HepG2 (cell line): ENCODE measurements at regions not wholly inside any gene's neighbourhood (a gene's known extent, or its start where the extent isn't known, plus 50 kb on each side); places are given as distances from the start of the nearest gene placed in this dataset.
A peak's percentile ranks its signal among the peaks of the same experiment; 100 is the strongest.

ENCODE experiments used
- ATAC-seq: fragments of 200-7000 bp; cut with Tn5 transposase; 3 replicates; pipeline ENCODE4 v1.9.1; 2020; ENCODE audit warnings: mild to moderate bottlenecking, moderate library complexity
- BruUV-seq: library from RNA; stranded (reverse); fragments of 400-500 nt; replicated peaks from 2 replicates; lab custom pipeline; 2021; lab: Mats Ljungman, UMichigan
- CTCF ChIA-PET: fragments of 300-600 bp; formaldehyde crosslinking; extraction: SDS; loops from one replicate; lab custom pipeline; 2021; ENCODE audit warnings: low total read pairs, inconsistent platforms, low intra/inter-chr PET ratio; lab: Yijun Ruan, JAX
- POLR2A ChIA-PET: fragments of 350-600 bp; sonication (Branson Sonifier 250); formaldehyde crosslinking; loops from one replicate; lab custom pipeline; 2020; ENCODE audit warnings: antibody characterized with exemption, inconsistent platforms; lab: Yijun Ruan, JAX
- DNase-seq: peaks from one replicate; pipeline ENCODE4 v3.0.0-alpha.2; 2015; ENCODE audit warnings: low spot score
- FAIRE-seq: peaks from 3 replicates; lab custom pipeline; 2011; peaks lifted over from hg19 to GRCh38; lab: Jason Lieb, UNC
- H2AFZ ChIP-seq: one replicate; pipeline ENCODE4 v1.6.1; 2011; ENCODE audit warnings: low read length, inconsistent platforms
- H3K27ac ChIP-seq: fragments of 300-600 bp; 3 replicates; pipeline ENCODE4 v1.8.0; 2011; ENCODE audit warnings: mixed run types, mild to moderate bottlenecking, mixed read lengths, low read length, inconsistent platforms; ENCODE audit not compliant: insufficient read depth; ENCODE audit errors: extremely low read length
- H3K27me3 ChIP-seq, 2 experiments: fragments of 200-600 bp in 1 of 2; 2 replicates in 1 of 2; 3 replicates in 1 of 2; pipeline versions ENCODE4 v1.6.0 to v1.8.0; 2011; ENCODE audit warnings: low read length in 2 of 2, mild to moderate bottlenecking in 2 of 2, moderate library complexity in 2 of 2, inconsistent platforms in 1 of 2; ENCODE audit not compliant: insufficient read depth in 2 of 2, control insufficient read depth in 1 of 2
- H3K36me3 ChIP-seq, 2 experiments: fragments of 200-600 bp in 1 of 2; replicated peaks in 1 of 2; 2 replicates in 1 of 2; 3 replicates in 1 of 2; pipeline versions ENCODE4 v1.5.1 to v1.8.0; 2011; ENCODE audit warnings: low read length in 2 of 2, inconsistent platforms in 1 of 2; ENCODE audit not compliant: insufficient read depth in 2 of 2, control insufficient read depth in 1 of 2
- H3K4me1 ChIP-seq: 2 replicates; pipeline ENCODE4 v1.5.1; 2012; ENCODE audit warnings: low read length, inconsistent platforms; ENCODE audit not compliant: insufficient read depth
- H3K4me2 ChIP-seq: 2 replicates; pipeline ENCODE4 v1.6.0; 2011; ENCODE audit warnings: low read depth, low read length, inconsistent platforms
- H3K4me3 ChIP-seq, 3 experiments: fragments of 200-600 bp in 1 of 3; sonication (generic), shearing (Covaris generic) in 1 of 3; replicated peaks in 1 of 3; 2 replicates each; pipeline ENCODE4 v1.5.1; 2011 to 2016; ENCODE audit warnings: low read length in 3 of 3, inconsistent platforms in 2 of 3, low read depth in 2 of 3, mild to moderate bottlenecking in 2 of 3, control low read depth in 1 of 3, mixed read lengths in 1 of 3; ENCODE audit not compliant: insufficient read depth in 1 of 3
- H3K79me2 ChIP-seq: one replicate; pipeline ENCODE4 v1.6.1; 2011; ENCODE audit warnings: low read length, inconsistent platforms; ENCODE audit not compliant: insufficient read depth
- H3K9ac ChIP-seq: 2 replicates; pipeline ENCODE4 v1.6.0; 2011; ENCODE audit warnings: mild to moderate bottlenecking, low read depth, low read length, inconsistent platforms; ENCODE audit not compliant: insufficient read depth
- H3K9me3 ChIP-seq: 2 replicates; pipeline ENCODE4 v1.5.1; 2012; ENCODE audit warnings: mild to moderate bottlenecking, low read length
- H4K20me1 ChIP-seq: 2 replicates; pipeline ENCODE4 v1.6.0; 2011; ENCODE audit warnings: inconsistent platforms, mild to moderate bottlenecking, low read length, moderate library complexity; ENCODE audit not compliant: insufficient read depth
- MED13 ChIP-seq: sonication (generic); formaldehyde crosslinking; IDR thresholded peaks from 2 replicates; pipeline ENCODE4 v1.5.0; 2020; ENCODE audit warnings: missing genetic modification reagents
- RBM22 ChIP-seq: fragments of 200-400 bp; formaldehyde crosslinking; optimal IDR thresholded peaks from 2 replicates; pipeline ENCODE3; 2017; ENCODE audit warnings: mild to moderate bottlenecking, low read length, moderate library complexity
- SOX6 ChIP-seq, 2 experiments: fragments of 450-650 bp in 1 of 2; sonication (generic) in 1 of 2; formaldehyde crosslinking in 1 of 2; IDR thresholded peaks; 2 replicates each; pipeline versions ENCODE4 v1.4.0 to v1.6.1; 2017 to 2020; ENCODE audit warnings: antibody characterized with exemption in 1 of 2, mild to moderate bottlenecking in 1 of 2, missing genetic modification reagents in 1 of 2
- YEATS2 ChIP-seq: sonication (generic); formaldehyde crosslinking; IDR thresholded peaks from 2 replicates; pipeline ENCODE4 v1.4.0; 2020; ENCODE audit warnings: missing genetic modification reagents, borderline replicate concordance
- ZNF20 ChIP-seq: sonication (generic); formaldehyde crosslinking; IDR thresholded peaks from 2 replicates; pipeline ENCODE4 v1.4.0; 2020; ENCODE audit warnings: mild to moderate bottlenecking, moderate library complexity, missing genetic modification reagents
- ZNF296 ChIP-seq: sonication (generic); formaldehyde crosslinking; conservative IDR thresholded peaks from 2 replicates; pipeline ENCODE4 v1.5.0; 2020; ENCODE audit warnings: mild to moderate bottlenecking, missing genetic modification reagents
- ZNF331 ChIP-seq: sonication (generic); formaldehyde crosslinking; IDR thresholded peaks from 2 replicates; pipeline ENCODE4 v1.4.0; 2020; ENCODE audit warnings: missing genetic modification reagents
- ZNF740 ChIP-seq: sonication (generic); formaldehyde crosslinking; IDR thresholded peaks from 2 replicates; pipeline ENCODE4 v1.4.0; 2020; ENCODE audit warnings: missing genetic modification reagents
- ZNF781 ChIP-seq: sonication (generic); formaldehyde crosslinking; IDR thresholded peaks from 2 replicates; pipeline ENCODE4 v1.5.1; 2020; ENCODE audit warnings: borderline replicate concordance, mild to moderate bottlenecking, missing genetic modification reagents; ENCODE audit errors: not compliant biosample characterization
- ZSCAN21 ChIP-seq: sonication (generic); formaldehyde crosslinking; IDR thresholded peaks from 2 replicates; pipeline ENCODE4 v1.8.0; 2022; ENCODE audit warnings: mild to moderate bottlenecking, missing genetic modification reagents, moderate library complexity, borderline replicate concordance
- WGBS: methylation state at CpG from one replicate; pipeline ENCODE4 v1.1.6; 2017; ENCODE audit warnings: low lambda C conversion rate; 5-methylcytosine and 5-hydroxymethylcytosine counted together
- in situ Hi-C: cut with HindIII; loops from 2 replicates; pipeline ENCODE4 v1.10.0; 2017; ENCODE audit warnings: low pct_unique_long_range_greater_than_20kb; ENCODE audit not compliant: extremely low pct_ligation_motif_present
- intact Hi-C: fragments of 100-400 bp; cut with micrococcal nuclease; formaldehyde crosslinking; loops from one replicate; pipeline ENCODE4 v1.10.0; 2022; ENCODE audit not compliant: unreplicated experiment
- TF ChIP-seq, protein P1 (sequence below): sonication (generic); formaldehyde crosslinking; IDR thresholded peaks from 2 replicates; pipeline ENCODE4 v1.4.0; 2020; ENCODE audit warnings: missing genetic modification reagents, mild to moderate bottlenecking, borderline replicate concordance
- TF ChIP-seq, protein P2 (sequence below): sonication (generic); formaldehyde crosslinking; IDR thresholded peaks from 2 replicates; pipeline ENCODE4 v1.9.0; 2021; ENCODE audit warnings: missing genetic modification reagents, borderline replicate concordance
- TF ChIP-seq, protein P3 (sequence below): sonication (generic); formaldehyde crosslinking; IDR thresholded peaks from 2 replicates; pipeline ENCODE4 v1.5.0; 2020; ENCODE audit warnings: mild to moderate bottlenecking, missing genetic modification reagents

DNA sequence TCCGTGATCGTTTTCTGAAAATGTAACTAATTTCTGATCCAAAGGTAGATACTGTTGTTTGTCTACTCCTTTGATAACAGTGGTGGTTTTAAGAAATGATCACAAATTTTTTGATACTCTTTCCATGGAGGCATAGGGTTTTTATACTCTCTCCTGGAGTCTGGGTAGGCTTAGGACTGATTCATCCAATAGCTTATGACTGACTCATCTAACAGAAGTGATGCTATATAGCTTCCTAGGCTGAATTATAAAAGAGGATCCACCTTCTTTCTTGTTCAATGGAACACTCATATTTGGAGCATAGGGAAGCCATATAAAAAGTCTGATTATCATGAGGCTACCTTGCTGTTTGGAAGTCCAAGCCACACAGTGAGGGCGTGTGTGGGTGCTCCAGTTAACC lies 84.3 kb downstream of the CHST2 start:
- no peak overlapping the region for H3K4me2 ChIP-seq
- H2AFZ ChIP-seq: no peak overlapping the region
- no peaks in the 10 kb centered on the region for H3K27me3 ChIP-seq
- no peak for TF ChIP-seq RBM22
- TF ChIP-seq ZSCAN21: no peak
- TF ChIP-seq, protein P1, sequence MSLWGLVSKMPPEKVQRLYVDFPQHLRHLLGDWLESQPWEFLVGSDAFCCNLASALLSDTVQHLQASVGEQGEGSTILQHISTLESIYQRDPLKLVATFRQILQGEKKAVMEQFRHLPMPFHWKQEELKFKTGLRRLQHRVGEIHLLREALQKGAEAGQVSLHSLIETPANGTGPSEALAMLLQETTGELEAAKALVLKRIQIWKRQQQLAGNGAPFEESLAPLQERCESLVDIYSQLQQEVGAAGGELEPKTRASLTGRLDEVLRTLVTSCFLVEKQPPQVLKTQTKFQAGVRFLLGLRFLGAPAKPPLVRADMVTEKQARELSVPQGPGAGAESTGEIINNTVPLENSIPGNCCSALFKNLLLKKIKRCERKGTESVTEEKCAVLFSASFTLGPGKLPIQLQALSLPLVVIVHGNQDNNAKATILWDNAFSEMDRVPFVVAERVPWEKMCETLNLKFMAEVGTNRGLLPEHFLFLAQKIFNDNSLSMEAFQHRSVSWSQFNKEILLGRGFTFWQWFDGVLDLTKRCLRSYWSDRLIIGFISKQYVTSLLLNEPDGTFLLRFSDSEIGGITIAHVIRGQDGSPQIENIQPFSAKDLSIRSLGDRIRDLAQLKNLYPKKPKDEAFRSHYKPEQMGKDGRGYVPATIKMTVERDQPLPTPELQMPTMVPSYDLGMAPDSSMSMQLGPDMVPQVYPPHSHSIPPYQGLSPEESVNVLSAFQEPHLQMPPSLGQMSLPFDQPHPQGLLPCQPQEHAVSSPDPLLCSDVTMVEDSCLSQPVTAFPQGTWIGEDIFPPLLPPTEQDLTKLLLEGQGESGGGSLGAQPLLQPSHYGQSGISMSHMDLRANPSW (CRISPR knock-in tag): no peak
- TF ChIP-seq ZNF20 (CRISPR knock-in tag): no peak
- TF ChIP-seq ZNF331 (CRISPR knock-in tag): 0 out of 2 replicates have a peak, but pooled peaks have one; percentile 18
- TF ChIP-seq ZNF740: no peak
- WGBS: 2% methylated on average over 3 of the region's 3 CpGs
- CTCF ChIA-PET: no interaction called here
- no peaks in the 10 kb centered on the region for H3K79me2 ChIP-seq
- no peaks in the 10 kb centered on the region for H3K4me1 ChIP-seq
- no peak for DNase-seq
- ATAC-seq: no peak
- intact Hi-C loops: no loop called here
- H4K20me1 ChIP-seq: no peaks in the 10 kb centered on the region
- no peak overlapping the region for H3K4me3 ChIP-seq
- POLR2A ChIA-PET: no interaction called here
- no peak overlapping the region for H3K9ac ChIP-seq
- H3K9me3 ChIP-seq: no peaks in the 10 kb centered on the region
- FAIRE-seq: no peak
- no TSS peak for BruUV-seq
- in situ Hi-C loops: no loop called here
- H3K36me3 ChIP-seq: no peaks in the 10 kb centered on the region
- no peak overlapping the region for H3K27ac ChIP-seq

GRCh38 chr3:143206955-143207337 lies 87.4 kb downstream of the CHST2 start:
- 21% methylated on average over 4 of the region's 4 CpGs for WGBS
- Histone ChIP-seq H4K20me1 (no peaks in the 10 kb centered on the region), H3K27me3 (no peaks in the 10 kb centered on the region), H2AFZ (no peak overlapping the region), H3K27ac (no peak overlapping the region), H3K36me3 (no peaks in the 10 kb centered on the region), H3K4me2 (no peak overlapping the region), H3K4me1 (no peaks in the 10 kb centered on the region), H3K9me3 (no peaks in the 10 kb centered on the region), H3K79me2 (no peaks in the 10 kb centered on the region), H3K9ac (no peak overlapping the region), H3K4me3 (no peak overlapping the region)
- in situ Hi-C loops: no loop called here
- DNase-seq (no peak), FAIRE-seq (no peak), ATAC-seq (no peak)
- POLR2A ChIA-PET: no interaction called here
- intact Hi-C loops: no loop called here
- no TSS peak for BruUV-seq
- CTCF ChIA-PET: no interaction called here
- TF ChIP-seq, protein P2, sequence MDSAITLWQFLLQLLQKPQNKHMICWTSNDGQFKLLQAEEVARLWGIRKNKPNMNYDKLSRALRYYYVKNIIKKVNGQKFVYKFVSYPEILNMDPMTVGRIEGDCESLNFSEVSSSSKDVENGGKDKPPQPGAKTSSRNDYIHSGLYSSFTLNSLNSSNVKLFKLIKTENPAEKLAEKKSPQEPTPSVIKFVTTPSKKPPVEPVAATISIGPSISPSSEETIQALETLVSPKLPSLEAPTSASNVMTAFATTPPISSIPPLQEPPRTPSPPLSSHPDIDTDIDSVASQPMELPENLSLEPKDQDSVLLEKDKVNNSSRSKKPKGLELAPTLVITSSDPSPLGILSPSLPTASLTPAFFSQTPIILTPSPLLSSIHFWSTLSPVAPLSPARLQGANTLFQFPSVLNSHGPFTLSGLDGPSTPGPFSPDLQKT (CRISPR knock-in tag): no peak
- TF ChIP-seq ZNF296 (CRISPR knock-in tag): no peak
- TF ChIP-seq YEATS2 (CRISPR knock-in tag): no peak
- TF ChIP-seq, protein P3, sequence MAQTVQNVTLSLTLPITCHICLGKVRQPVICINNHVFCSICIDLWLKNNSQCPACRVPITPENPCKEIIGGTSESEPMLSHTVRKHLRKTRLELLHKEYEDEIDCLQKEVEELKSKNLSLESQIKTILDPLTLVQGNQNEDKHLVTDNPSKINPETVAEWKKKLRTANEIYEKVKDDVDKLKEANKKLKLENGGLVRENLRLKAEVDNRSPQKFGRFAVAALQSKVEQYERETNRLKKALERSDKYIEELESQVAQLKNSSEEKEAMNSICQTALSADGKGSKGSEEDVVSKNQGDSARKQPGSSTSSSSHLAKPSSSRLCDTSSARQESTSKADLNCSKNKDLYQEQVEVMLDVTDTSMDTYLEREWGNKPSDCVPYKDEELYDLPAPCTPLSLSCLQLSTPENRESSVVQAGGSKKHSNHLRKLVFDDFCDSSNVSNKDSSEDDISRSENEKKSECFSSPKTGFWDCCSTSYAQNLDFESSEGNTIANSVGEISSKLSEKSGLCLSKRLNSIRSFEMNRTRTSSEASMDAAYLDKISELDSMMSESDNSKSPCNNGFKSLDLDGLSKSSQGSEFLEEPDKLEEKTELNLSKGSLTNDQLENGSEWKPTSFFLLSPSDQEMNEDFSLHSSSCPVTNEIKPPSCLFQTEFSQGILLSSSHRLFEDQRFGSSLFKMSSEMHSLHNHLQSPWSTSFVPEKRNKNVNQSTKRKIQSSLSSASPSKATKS (CRISPR knock-in tag): no peak
- TF ChIP-seq MED13 (CRISPR knock-in tag): no peak
- no peak for TF ChIP-seq ZNF781 (CRISPR knock-in tag)
- TF ChIP-seq SOX6 (IDR thresholded peaks at IDR 0.05): no peak
- no peak for TF ChIP-seq SOX6 (CRISPR knock-in tag; IDR thresholded peaks at IDR 0.05)
